IPS-18c (cell line): ENCODE measurements at regions not wholly inside any gene's neighbourhood (a gene's known extent, or its start where the extent isn't known, plus 50 kb on each side); places are given as distances from the start of the nearest gene placed in this dataset.

Experiments
- H3K4me3 ChIP-seq: 2 replicates; pipeline ENCODE4 v1.7.0; 2013; ENCODE audit warnings: low read depth, mild to moderate bottlenecking, low read length, moderate library complexity; ENCODE audit not compliant: insufficient read depth
- H3K9me3 ChIP-seq: one replicate; pipeline ENCODE4 v1.6.1; 2013; ENCODE audit warnings: mild to moderate bottlenecking, low read length, moderate library complexity; ENCODE audit not compliant: control insufficient read depth, insufficient read depth

- H3K9me3 ChIP-seq: no peaks in the 10 kb centered on the region
- no peak overlapping the region for H3K4me3 ChIP-seq
Measured at GRCh38 chr6:14732226-14732843, 513.5 kb upstream of the JARID2 start.

- H3K4me3 ChIP-seq: no peak overlapping the region
- no peaks in the 10 kb centered on the region for H3K9me3 ChIP-seq
Measured at GRCh38 chr6:14732844-14733757, 512.8 kb upstream of the JARID2 start.

DNA sequence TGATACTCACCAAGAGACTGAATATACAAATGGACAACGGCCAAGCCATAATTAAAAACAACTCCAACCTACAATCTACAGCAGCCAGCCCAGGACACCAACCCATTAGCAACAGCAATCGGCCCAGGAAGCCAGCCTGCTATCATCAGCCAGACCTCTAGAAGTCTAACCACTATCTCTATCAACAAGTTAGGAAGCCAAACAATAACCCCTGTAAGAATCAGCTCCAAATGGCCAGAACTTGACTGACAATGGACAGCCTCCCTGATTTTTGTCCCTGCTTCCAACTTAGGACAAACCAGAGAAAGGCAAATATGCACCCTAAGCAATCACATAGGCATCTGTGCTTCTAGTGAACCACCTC is 511.8 kb upstream of the JARID2 start:
- Histone ChIP-seq H3K4me3 (no peak overlapping the region), H3K9me3 (no peaks in the 10 kb centered on the region)

DNA sequence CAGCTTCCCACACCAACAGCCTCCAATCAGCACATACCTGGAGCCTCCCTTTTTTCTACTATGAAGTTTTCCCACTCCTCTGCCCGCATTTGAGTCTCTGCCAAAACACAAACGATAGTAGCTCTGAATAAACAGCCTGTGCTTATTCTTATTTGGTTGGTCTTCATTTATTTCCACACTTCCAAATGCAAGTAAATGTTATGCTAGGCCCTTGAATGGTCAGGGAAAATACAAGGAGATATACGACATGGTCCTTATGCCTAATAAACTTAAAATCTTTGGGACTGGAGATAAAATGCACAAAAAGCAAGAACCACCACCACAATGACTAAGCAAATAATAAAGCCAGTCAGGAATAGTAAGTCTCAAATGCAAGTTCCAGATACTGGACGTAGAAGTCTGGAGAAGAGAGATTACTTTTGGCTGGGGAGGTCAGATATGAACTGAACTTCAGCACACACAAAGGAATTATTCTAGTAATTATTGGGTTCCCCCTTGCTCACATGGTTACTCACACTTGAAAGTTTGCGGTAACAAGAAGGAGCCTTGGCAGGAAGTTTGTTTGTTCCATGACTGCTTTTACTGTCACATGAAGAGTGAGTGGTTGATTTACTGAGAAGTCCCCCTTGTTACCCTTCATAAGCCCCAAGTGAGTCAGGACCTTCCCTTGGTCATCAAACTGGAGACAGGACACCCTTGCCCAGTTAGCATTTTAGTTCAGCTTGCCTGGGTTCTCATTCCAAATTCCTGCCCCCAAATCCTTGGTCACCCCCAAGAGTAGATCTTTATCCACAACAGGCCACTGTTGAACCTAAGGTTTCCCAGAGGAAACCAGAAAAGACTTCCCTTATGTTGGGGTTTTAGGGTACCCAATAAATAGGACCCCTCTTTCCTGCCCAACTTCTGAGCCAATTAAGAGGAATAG is 511.2 kb upstream of the JARID2 start:
- Histone ChIP-seq H3K4me3 (no peak overlapping the region), H3K9me3 (no peaks in the 10 kb centered on the region)

- no peak overlapping the region for H3K4me3 ChIP-seq
- H3K9me3 ChIP-seq: no peaks in the 10 kb centered on the region
Measured at GRCh38 chr6:14735956-14736486, 509.8 kb upstream of the JARID2 start.

DNA sequence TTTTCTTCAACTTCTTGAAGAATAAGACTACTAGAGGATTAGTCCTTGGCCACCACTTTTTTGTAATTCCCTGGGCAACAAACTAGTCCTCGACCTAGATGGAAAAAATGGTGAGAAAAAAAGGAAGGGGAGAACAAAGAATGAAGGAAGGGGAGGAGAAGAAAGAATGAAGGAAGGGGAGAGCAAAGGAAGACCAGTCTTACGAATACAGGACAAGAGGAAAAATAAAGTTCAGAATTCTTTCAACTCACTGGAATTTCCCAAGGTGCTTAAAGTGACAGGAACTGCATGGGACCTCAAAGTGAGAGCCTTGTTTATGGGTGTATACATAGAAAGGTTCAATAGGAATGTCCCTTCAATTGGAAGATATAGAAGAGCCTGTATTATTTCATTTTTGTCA is 509.3 kb upstream of the JARID2 start:
- Histone ChIP-seq H3K4me3 (no peak overlapping the region), H3K9me3 (no peaks in the 10 kb centered on the region)

DNA sequence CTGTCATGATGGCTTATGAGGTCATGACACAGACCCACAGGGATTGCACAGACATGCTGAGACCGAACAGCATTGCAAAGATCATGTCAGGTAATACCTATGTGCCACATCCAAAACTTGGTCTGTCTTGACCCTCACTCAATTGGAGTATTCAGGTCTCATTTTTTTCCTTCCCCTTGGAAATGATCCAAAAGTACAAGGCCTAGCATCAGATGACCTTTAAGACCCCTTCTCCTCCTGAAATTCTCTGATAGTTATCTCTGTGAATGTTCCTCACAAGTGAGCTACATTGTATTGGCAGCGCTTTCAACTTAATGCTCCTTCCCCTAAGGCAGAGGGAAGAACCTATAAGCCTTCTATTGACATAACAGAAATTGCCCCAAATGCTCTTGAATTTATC is 507.4 kb upstream of the JARID2 start:
- Histone ChIP-seq H3K4me3 (no peak overlapping the region), H3K9me3 (no peaks in the 10 kb centered on the region)

DNA sequence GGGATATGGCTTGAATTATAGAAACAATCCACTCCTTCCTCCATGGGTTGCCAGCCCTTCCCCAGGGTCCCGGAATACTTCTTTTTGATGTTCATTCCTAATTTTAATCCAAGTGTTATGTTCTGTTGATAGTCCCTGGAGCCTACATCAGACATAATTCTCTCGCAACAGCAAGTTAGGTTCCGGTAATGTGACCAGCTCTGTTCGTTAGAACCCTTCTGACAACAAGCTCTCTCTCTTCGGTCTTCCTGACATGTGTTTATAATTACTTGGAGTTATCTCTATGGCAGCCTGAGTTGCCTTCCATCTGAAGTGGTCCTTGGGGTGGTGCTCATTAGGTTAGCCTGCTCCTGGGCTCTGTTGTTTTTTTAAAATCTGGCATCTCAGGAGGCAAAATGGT is 506.9 kb upstream of the JARID2 start:
- no peak overlapping the region for H3K4me3 ChIP-seq

GRCh38 chr6:14739827-14740226 is 506.0 kb upstream of the JARID2 start:
- no peak overlapping the region for H3K4me3 ChIP-seq
- no peaks in the 10 kb centered on the region for H3K9me3 ChIP-seq

More for the DNA sequence above, 506.9 kb upstream of the JARID2 start:
- no peaks in the 10 kb centered on the region for H3K9me3 ChIP-seq

DNA sequence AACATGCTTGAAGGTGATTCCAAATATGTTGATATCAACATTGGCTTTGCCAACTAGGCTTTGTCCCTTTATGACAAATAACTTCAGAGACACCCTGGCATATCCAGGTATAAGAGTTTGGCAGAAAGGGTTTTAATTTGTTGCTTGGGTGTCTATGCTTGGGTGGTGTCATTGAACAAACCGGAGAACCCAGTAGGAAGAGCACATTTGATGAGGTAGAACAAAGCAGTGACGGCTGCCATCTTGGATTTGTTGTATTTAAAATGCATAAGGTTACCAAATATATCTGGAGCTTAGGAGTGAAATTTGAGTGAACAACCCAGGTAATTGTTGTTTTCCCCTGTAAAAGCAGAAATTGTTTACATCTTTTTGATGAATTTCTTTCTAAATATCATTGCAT is 503.7 kb upstream of the JARID2 start:
- no peaks in the 10 kb centered on the region for H3K9me3 ChIP-seq
- no peak overlapping the region for H3K4me3 ChIP-seq

DNA sequence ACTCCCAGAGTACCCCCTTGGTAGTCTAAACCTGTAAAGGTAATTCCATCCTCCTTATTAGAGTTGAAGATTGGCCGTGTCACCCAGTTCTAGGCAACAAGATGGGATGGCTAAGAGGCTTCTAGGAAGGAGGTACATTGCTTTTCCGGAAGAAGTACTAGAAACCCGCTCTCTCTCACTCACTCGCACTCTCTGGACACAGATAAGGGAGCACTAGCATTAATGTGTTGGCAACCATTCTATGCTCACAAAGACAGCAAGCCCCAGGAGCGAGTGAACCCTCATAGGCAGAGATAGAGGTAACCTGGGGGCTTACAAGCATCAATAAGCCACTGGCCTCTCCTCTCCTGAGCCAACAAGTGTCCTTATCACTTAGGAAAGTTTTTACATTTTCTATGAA is 503.2 kb upstream of the JARID2 start:
- Histone ChIP-seq H3K4me3 (no peak overlapping the region), H3K9me3 (no peaks in the 10 kb centered on the region)

DNA sequence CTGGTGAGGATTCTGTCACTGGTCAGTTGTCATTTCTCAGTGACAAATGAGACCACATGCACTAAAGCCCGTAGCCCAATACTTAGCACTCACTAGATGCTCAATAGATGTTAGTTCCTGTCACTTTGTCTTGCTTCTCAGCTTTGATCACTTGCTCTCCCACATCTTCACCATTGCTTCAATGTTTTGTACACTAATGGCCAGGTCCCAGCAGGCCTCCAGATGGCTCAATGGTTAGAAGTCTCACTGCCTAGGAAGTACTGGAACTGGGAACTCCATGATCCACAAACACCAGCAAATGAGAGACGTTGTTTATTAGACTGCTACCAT is 502.8 kb upstream of the JARID2 start:
- Histone ChIP-seq H3K4me3 (no peak overlapping the region), H3K9me3 (no peaks in the 10 kb centered on the region)

DNA sequence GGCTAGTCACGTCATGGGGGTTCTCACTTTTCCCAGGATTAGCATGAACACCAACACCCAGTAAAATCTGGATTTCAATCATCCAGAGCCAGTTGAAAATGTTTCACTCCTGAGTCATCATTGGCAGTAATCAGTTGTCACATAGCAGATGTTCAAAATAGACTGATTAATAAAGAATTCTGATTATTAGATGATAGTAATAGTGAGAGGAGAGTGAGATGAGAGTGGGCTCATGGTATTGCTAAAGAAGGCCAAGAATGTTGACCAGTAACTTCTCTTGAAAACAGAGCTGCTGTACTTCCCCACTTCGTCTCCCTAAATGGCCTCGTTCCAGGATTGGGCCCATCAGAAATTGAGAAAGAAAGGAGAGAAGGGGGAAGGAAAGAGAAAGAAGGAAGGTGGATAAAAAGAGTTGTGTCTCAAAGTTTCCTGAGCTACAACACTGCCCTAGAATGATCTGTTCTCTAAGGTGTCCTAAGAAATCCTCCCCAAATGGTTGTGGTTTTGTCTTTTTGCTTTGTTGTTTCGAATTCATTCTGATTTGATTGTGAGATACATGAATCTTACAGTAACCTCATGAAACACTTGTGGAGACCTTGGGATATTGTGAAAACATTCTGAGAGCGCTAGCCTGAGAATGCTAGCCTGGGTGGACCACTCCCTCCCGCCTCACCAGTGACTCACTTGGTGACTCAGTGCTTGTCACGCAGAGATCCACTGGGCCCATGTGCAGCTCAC is 502.2 kb upstream of the JARID2 start:
- no peak overlapping the region for H3K4me3 ChIP-seq

DNA sequence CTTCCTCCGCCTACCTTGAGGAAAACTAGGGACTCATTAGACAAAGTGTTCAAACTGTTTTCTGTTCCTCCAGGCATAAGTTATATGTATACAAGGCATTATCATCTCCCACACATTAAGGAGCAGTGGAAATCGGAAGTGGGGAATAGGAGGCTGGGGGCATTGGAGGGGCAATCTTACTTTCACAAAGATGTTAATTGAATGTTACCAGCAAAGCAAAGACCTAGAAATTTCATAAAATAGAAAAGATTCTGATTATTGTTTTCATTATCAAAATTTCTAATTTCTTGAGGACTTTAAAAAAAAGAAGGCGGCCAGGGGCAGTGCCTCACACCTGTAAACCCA is 501.7 kb upstream of the JARID2 start:
- H3K9me3 ChIP-seq: no peaks in the 10 kb centered on the region
- no peak overlapping the region for H3K4me3 ChIP-seq

More for the DNA sequence above, 502.2 kb upstream of the JARID2 start:
- no peaks in the 10 kb centered on the region for H3K9me3 ChIP-seq

DNA sequence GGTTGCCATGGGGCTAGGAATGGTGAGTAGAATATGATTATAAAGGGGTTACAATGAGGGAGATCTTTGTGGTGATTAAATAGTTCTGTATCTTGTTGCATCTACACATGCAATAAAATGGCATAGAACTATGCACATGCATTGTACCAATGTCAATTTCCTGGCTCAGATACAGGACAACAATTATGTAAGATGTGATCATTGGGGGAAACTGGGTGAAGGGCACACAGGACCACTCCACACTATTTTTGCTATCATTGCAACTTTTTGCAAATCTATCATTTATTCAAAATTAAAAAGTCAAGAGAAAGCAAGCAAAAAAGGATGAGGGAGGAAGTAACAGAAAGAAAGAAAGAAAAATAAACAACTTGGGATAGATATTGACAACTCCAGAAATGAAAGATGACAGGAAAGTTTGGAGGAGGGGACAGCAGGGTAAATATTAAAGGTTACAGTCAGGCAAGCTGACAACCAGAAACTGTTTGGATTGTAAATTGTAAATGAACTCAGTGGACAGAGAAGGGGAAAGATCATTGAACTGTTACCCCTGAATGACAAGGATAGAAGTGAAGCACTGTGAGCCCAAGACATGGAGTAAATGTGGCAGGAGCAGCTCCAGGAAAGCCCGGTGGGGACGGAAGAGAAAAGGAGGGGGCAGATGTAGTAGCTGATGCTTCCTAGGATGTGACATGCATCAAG is 499.6 kb upstream of the JARID2 start:
- Histone ChIP-seq H3K4me3 (no peak overlapping the region), H3K9me3 (no peaks in the 10 kb centered on the region)

DNA sequence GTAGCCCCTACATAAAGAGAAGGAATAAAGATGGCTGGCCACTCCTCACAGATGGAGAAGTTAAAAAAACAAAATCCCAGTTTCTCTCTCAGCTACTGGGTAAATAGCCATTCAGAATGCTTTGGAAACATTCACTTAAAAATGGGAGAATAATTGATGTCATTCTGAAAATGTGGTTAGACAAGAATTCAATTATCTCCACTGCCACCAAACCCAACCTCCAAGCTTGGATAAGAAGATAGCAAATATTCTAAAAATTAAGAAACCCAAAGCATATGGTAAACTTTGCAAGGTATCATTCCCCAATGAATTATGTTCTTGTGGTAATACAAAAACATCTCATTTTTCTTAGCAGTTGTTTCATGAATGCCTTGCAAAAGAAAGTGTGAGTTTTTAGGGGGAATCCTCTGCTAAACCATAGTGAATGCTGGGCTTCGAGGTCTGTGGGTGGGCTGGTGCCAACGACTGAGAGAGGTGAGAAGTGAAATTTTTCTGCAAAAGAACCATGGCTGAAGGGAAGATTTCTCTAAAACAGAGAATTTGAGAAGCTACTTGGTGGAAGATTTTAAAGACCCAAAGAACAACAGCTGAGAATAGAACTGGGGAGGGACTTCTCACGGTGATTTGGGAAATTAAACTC is 497.9 kb upstream of the JARID2 start:
- H3K9me3 ChIP-seq: no peaks in the 10 kb centered on the region
- H3K4me3 ChIP-seq: no peak overlapping the region
